ENCODE measurements at regions not wholly inside any gene's neighbourhood (a gene's known extent, or its start where the extent isn't known, plus 50 kb on each side); places are given as distances from the start of the nearest gene placed in this dataset.

DNA sequence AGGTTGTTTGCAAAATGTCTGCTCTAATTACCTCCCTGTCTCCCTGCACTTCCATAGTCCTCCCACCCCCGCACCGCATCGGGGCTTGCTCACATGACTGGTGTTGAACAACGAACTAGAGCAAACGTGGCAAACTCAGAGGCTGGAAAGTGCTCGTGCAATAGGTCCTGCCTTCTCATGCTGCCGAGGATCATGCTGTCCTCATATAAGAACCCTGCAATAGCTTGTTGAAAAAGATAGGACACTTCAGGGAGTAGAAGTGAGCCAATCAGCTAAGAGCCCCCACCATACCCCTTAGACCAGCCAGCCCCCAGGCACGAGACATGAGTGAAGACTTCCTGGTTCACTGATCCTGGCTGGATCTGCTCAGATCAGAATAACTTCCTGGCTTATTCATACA, 219.2 kb downstream of the C6orf118 start:
- no peak for DNase-seq (ENCODE audit: low read depth in 4 of 4, low spot score in 3 of 4)

DNA sequence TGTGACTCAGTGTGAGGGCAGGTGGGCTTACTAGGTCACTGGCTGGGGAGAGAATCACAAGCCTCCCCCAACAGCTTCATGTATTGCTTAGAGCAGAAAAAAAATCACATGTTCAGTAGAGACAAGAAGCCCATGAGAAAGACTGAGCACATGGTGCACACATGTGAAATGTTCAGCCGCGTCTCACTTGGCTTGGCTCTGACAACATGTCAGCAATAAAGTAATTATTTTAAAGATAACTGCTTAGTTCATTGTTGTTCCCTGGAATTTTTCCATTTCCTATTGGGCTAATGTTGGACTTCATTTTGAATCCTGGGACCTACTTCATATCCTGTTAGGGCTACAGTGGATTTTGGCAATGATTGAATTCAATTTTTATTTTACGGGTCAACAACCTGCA, 222.6 kb downstream of the C6orf118 start:
- DNase-seq (ENCODE audit: low read depth in 4 of 4, low spot score in 3 of 4): no peak

DNA sequence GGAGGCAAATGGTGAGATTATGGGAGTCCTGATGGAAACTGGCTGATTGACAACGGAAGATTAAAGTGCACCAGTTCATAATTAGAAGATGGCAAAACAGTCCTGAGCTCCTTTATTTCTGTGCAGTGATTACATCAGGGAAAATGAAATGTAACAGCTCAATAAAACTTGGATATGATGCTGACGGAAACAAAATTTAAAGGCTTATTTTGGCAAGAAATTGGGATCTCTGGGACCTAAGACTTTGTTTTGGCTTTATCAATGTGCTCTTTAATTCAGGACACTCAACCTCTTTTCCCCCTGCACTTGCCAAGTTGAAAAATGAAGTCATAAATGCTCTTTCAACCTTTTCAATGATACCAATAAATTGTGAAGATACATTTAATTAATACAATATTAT, 226.8 kb downstream of the C6orf118 start:
- DNase-seq (ENCODE audit: low read depth in 4 of 4, low spot score in 3 of 4): no peak

DNA sequence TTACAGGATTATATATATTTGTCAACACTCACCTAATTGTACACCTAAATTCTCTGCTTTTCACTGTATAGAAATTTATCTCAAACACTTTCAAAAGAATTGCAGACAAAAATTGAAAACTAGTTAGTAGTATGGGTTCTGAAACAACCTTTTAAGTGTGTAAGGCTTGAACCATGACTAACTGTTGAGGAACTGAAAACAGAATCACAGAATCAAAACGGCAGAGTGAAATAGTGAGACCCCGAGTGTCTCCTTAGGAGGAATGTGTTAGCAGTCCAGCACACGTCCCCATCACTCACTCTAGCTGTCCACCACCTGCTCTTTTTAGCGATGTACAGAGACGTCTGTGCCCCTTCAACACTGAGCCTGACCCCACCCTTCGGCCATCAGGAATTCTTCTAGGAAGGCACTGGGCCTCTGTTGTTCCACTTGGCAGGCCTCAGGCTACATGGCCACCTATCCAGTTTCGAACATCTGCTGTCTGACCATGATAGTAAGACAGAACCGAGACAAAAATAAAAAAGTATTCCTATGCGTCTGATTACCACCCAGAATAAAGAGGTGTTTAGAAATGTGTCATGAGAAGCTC, 227.4 kb downstream of the C6orf118 start:
- no peak for DNase-seq (ENCODE audit: low read depth in 4 of 4, low spot score in 3 of 4)

DNA sequence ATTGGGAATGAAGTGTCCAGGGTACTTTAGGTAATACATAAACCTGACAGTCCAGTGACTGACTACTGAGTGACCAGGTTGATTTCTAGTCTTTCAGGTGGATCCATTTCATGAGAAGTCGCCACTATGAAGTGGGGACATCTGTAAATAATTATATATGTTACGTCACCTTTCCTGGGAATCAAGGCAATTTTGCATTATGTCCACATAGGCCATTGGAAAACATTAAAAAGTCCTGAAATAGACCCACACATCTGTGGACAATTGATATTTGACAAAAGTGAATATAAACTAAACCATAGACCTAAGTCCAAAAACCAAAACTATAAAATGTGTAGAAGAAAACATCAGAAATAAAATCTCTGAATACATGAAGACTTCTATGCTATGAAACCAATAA, 231.5 kb downstream of the C6orf118 start:
- DNase-seq (ENCODE audit: low read depth in 4 of 4, low spot score in 3 of 4): no peak

DNA sequence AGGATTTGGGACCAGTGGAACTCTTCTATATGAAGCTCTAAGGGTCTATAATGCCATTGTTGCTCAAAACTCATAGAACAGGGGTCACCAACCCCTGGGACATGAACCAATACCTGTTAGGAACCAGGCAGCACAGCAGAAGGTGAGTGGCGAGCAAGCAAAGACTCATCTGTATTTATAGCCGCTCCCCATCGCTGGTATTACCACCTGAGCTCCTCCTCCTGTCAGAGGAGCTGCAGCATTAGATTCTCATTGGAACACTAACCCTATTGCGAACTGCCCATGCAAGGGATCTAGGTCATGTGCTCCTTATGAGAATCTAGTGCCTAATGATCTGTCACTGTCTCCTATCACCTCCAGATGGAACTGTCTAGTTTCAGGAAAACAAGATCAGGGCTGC, 237.5 kb downstream of the C6orf118 start:
- DNase-seq (ENCODE audit: low read depth in 4 of 4, low spot score in 3 of 4): no peak

DNA sequence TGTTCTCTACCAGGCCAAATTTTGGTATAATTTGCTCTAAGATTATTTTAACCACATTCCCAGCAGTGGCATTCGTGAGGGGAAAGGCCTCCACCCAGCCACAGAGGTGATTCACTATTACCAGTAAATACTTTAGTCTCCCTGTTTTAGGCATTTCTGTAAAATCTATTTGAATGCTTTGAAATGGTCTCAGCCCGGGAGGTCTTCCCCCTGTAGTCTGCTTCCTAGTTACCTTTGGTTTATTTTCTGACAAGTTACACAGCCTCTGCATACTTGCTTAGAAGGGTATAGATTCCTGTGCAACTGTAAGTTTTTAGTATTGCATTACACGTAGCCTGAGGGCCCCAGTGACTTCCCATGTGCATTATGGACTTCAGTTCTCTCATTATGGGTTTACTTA, 248.7 kb downstream of the C6orf118 start:
- no peak for DNase-seq (ENCODE audit: low read depth in 4 of 4, low spot score in 3 of 4)

DNA sequence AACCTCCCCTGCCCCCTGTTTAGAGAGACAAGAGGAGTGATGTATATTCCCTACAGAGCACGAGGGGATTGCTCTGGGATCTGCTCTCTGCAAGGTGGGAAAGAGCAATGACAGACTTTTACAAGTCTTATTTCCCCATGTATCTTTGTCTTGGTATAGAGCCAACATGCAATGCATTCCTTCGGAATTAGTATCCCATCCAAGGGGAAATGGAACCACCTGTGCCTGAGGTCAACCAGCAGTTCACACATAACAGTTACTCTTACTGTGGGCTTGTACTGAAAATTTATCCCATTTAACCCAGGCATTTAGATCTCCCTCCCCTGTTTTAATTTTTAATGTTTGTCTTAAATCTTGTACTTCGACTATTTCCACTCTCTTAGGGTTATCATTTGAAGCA, 250.4 kb downstream of the C6orf118 start:
- no peak for DNase-seq (ENCODE audit: low read depth in 4 of 4, low spot score in 3 of 4)

DNA sequence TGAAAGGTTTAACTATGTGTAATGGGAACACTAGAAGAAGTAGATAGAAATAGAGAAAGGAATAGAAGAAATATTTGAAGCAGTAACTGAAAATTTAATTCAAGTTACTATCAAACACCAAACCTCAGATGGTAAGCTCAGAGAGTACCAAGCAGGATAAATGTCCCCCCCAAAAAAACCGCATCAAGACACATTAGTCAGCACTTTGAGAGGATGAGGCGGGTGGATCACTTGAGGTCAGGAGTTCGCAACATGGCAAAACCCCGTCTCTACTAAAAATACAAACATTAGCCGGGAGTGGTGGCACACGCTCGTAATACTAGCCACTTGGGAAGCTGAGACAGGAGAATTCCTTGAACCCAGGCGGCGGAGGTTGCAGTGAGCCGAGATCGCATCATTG, 253.1 kb downstream of the C6orf118 start:
- DNase-seq (ENCODE audit: low read depth in 4 of 4, low spot score in 3 of 4): no peak

DNA sequence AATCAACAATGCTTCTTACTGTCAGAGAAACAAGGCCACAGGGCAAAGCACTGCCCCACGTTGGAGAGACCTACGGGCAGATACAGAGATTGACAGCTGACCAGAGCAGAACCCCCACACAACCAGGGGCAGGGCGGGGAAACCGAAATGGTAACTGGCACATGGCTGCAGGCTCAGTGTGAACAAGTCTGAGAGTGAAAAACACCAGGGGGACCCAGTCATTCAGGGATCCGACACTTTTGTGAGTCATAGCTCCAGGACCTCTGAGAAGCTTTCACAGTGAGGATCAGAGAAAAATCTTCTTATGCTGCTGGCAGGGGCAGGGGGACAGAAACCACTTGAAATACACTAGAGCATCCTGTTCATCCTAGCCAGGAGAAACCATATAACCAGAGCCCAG, 254.2 kb downstream of the C6orf118 start:
- DNase-seq (ENCODE audit: low read depth in 4 of 4, low spot score in 3 of 4): no peak

DNA sequence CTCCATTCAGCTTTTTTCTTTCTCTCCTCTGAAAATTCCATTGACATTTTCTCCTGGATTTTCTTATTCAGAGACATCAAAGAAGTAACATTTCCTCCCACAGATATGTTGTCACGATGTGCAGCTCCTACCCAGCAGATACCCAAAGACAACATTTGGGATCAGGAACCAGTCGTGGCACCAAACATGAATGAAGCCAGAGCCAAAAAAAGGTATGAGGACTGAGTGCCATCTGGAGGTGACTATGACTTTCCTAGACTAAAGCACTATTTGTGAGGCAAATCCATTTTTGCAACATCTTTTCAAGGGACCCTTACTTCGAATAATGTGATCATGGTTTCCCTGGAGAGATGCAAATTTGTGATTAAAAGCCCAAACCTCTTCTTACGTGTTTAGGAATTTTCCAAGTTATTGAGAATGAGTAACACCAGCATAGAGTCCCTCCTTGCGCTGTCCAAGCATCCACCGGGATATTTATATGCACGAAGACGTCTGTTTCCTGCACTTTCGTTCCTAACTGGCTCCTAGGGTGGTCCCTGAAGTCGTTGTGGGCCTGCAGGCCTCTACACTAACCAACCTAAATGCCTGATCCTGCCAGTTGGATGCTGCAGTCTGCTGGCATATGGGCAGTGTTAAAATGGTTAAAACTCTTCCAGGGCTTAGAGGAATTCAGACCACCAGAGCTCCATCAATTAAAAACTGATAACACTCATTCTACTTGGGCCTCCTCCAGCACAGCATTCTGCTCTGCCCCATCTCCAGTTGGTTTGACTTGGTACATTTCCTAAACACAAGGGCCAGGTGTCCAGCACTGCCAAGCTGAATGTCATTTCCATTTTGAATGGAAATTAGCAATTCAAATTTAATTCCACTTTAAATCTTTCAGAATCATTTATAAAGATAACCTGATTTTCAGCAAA, 256.6 kb downstream of the C6orf118 start:
- no peak for DNase-seq (ENCODE audit: low read depth in 4 of 4, low spot score in 3 of 4)

DNA sequence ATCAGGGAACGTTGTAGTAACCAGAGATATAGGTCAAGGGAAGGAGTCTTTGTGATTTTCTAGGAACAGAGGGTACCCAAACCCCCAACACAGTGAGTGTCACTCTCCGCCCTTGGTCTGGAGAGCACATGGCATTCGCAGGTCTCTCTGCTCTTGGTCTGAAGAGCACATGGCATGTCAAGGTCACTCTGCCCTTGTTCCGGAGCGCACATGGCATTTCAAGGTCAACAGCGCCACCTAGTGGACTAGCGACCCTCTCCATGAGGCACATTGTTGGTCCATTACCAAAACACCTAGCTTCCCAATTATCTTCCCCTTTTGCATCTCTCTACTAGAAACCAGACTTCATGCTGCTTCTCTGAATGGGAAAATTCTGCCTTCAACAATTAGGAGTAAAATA, 260.0 kb downstream of the C6orf118 start:
- DNase-seq (ENCODE audit: low read depth in 4 of 4, low spot score in 3 of 4): no peak

DNA sequence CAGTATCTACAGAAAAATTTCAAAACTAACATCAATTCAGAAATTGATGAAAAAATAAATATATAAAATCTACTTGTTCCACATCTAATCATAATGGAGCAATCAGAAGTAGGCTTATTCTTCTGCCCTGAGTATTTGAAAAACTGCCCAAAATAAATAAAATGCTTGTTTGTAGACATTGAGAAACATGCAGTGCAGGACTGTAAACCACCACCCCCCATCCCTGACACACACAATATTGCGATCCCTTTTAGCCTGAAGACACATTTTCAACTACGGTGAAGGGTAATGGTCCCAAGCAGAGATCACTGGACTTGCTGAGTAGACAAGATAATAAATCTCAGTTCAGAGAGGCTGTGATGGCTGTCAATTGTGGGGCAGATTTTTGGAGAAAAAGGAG, 261.5 kb downstream of the C6orf118 start:
- no peak for DNase-seq (ENCODE audit: low read depth in 4 of 4, low spot score in 3 of 4)

DNA sequence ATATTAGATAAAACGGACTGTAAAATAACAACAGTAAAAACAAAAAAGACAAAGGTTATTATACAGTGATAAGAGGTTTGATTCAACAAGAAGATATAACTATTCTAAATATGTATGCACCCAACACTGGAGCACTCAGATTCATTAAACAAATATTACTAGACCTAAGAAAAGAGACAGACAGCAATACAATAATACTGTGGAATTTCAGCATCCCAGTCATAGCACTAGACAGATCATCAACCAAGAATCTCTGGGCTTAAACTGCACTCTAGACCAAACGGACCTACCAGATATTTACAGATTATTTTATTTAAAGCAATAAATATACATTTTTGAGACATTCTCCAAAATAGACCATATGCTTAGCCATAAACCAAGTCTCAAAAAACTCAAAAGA, 263.8 kb downstream of the C6orf118 start:
- DNase-seq (ENCODE audit: low read depth in 4 of 4, low spot score in 3 of 4): no peak

DNA sequence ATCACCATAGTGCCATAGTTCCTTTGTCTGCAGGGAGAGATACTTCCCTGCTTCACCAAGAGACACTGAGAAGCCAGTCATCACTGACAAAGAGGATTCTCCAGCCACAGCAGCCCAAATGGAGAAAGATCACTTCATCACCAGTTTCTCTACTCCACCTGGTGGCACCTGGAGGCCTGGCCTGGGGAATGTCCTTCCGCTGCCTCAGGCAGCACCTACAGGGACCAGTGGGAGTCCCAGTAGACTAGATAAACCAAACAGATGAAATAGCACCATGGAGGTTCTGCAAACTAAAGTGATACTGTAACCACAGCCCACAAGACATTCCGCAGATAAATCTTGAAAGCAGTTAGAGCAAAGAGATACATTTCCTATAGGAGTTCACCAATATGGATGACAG, 266.5 kb downstream of the C6orf118 start:
- DNase-seq (ENCODE audit: low read depth in 4 of 4, low spot score in 3 of 4): no peak

DNA sequence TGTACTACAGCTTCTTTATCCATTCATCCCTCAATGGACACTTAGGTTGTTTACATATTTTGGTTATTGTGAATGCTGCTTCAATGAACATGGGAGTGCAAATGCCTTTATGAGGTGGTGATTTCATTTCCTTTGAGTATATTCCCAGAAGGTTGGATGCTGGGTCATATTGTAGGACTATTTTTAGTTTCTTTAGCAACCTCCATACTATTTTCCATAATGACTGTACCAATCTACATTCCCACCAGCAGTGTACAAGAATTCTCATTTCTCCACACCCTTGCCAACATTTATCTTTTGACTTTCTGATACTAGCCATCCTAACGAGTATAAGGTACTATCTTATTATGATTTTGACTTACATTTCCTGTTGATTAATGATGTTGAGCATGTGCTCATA, 269.0 kb downstream of the C6orf118 start:
- no peak for DNase-seq (ENCODE audit: low read depth in 4 of 4, low spot score in 3 of 4)

DNA sequence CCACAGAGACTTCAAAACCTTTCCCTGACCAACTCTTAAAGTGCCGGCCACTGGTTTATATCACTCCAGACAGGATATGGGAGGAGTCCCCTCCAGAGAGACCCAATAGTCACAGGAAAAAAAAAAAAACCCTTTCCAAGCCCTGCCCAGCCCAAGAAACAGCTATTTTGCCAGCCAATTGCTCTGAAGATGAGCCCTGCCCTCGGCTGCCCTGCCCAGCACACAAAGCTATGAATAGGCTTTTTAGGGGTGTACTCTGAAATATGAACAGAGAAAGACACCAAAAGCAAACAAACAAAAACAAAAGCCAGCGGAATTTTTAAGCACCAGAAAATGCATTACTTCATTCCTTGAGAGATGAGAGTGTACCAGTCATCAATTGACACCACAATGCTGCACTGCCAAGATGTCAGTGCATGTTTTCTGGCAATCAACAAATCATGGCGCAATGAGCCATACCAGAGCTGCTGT, 275.1 kb downstream of the C6orf118 start:
- no peak for DNase-seq (ENCODE audit: low read depth in 4 of 4, low spot score in 3 of 4)

DNA sequence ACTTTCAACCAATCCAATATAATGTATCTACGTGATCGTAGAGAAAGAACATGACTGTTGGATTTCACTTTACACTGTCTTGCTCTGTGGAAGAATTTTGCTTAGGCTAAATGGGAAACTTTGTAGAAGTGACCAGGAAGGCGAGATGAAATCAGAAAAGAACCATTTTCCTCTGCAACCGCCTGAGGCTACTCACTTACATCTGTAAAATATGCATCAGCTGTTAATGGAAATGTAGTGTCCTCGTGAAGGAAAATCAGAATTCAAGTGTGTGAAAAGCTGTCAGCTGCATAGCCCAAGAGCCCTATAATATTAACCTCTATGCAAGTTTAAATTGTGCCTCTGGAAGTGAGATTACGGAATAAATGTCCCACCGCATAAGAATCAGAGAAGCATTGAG, 277.9 kb downstream of the C6orf118 start:
- no peak for DNase-seq (ENCODE audit: low read depth in 4 of 4, low spot score in 3 of 4)

DNA sequence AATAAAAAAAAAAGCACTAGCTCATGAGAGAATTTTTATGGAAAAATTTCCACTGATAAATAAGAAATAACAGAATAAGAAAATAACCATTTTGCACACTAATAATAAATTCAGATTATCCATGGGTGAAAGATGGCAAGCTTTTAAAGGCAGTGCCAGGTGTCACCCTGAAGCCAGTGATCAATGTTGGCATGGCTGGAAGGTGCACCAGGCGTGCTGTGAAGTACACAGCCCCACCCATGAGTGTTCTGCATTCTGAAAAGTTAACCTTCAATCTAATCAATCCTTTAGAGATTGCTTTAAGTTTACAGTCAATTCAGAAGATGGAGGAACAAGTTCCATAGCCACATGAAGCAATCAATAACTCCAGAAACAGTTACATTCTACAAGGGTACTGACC, 284.4 kb downstream of the C6orf118 start:
- no peak for DNase-seq (ENCODE audit: low read depth in 4 of 4, low spot score in 3 of 4)

DNA sequence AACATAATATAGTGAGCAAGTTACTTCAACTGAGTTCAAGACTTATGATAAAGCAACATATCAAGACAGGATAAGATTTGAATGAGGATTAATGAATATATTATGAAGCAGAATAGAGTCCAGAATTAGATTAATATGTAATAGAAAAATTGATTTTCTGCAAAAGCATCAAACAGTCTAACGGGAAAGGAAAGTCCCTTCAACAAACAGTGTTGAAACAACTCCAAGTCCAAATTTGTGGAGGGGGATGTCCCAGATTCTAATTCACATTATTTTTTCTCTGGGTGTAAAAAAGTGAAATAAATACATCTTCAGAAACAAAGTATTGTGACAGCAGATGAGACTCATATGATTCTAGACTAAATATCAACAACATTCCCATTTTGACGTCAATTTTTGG, 289.7 kb downstream of the C6orf118 start:
- no peak for DNase-seq (ENCODE audit: low read depth in 4 of 4, low spot score in 3 of 4)

DNA sequence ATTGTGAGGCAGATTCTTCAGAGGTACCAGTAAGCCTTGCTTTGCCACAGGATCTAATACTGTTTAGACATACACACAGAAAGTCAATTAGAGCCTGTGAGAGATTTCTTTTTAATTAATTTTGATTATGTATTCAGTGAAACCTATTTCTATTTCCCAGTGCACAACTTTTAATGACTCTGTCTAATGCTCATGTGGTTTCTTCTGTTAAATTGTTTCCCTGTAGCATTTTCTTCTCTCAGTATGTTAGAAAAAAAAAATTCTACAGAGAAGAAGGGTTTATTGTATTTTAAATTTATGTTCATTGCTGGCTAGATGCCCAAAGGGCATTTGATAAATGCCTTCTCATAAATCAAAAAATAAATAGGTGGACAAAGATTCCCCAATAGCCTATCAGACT, 293.7 kb downstream of the C6orf118 start:
- DNase-seq (ENCODE audit: low read depth in 4 of 4, low spot score in 3 of 4): no peak

DNA sequence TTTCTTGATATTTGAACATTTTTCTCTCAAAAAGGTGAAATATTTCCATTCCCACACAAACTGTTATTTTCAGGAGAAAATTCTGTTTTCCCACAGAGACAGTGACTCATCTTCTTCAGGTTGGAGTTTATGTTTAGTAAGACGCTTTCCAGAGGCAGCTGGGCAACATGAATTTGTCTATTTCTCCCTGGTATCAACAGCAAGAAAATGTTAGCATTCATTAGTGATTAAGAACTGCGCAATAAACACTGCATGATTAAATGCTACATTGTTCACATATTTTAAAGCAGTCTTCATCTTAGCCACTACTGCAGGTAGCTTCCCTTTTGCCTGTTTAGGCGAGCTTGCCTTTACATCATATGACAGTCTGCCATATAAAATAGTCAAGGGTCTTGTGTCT, 295.7 kb downstream of the C6orf118 start:
- DNase-seq (ENCODE audit: low read depth in 4 of 4, low spot score in 3 of 4): no peak
